ENCODE measurements at regions not wholly inside any gene's neighbourhood (a gene's known extent, or its start where the extent isn't known, plus 50 kb on each side); places are given as distances from the start of the nearest gene placed in this dataset.
"Not testable (repeated sequence)": the region's sequence is repeated elsewhere in the genome, so short reads cannot be mapped to it uniquely, and the experiment has no call there.

- no peak for DNase-seq
- Histone ChIP-seq H3K36me3 (no peaks in the 10 kb centered on the region), H3K27me3 (ENCODE audit: insufficient read depth, low read depth, severe bottlenecking) (no peaks in the 10 kb centered on the region), H3K4me3 (ENCODE audit: low read depth, low read length) (no peak overlapping the region), H3K27ac (no peak overlapping the region), H3K9me3 (ENCODE audit: severe bottlenecking) (no peaks in the 10 kb centered on the region)
- TF ChIP-seq, protein P1, sequence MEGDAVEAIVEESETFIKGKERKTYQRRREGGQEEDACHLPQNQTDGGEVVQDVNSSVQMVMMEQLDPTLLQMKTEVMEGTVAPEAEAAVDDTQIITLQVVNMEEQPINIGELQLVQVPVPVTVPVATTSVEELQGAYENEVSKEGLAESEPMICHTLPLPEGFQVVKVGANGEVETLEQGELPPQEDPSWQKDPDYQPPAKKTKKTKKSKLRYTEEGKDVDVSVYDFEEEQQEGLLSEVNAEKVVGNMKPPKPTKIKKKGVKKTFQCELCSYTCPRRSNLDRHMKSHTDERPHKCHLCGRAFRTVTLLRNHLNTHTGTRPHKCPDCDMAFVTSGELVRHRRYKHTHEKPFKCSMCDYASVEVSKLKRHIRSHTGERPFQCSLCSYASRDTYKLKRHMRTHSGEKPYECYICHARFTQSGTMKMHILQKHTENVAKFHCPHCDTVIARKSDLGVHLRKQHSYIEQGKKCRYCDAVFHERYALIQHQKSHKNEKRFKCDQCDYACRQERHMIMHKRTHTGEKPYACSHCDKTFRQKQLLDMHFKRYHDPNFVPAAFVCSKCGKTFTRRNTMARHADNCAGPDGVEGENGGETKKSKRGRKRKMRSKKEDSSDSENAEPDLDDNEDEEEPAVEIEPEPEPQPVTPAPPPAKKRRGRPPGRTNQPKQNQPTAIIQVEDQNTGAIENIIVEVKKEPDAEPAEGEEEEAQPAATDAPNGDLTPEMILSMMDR (IDR thresholded peaks at IDR 0.05; ENCODE audit: low read depth, low read length): no peak
These were observed 121.9 kb upstream of the NEK6 start for GRCh38 chr9:124135813-124136365.

DNA sequence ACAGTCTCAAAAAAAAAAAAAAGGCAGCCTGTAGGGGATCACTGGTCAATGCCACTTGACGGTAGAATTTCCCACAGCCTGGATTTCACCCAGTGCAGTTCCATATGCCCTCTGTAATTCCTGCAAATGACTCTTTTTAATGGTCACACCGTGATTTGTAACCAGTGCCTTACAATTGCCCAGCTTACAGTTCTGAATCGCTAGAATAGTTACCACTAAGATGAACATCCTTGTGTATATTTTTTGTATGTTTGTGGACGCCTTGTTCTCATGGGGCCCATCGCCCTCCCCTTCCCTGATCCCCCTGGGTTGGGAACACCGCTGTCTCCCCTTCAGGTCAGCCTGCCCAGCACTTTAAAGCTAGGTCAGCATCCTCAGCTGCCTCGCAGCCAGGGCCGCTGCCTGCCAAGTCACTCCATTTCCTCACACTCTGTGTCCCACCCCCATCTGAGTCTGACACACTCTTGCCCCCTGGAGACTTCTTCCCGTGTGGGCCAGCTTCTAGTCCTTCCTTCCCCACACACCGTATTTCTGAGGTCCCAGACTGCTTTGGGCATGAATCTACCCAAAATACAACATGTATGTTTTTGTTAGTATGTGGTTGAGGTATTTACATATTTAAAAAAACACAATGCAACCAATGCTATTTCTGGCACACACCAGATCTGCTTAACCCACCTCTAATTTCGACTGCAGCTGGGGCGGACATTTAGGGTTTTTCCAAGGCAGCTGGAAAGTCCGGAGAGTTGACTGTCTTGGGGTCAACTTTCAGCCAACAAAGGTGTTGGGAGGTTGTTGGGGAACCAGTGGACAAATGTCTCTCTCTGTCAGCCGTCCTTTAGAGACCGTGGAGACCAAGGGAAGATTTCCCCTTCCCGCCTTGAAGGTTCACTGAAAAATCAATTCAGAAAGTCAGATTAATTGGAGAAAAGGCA lies 120.5 kb upstream of the NEK6 start:
- Histone ChIP-seq H3K4me3 (ENCODE audit: low read depth, low read length) (no peak overlapping the region), H3K27ac (no peak overlapping the region), H3K36me3 (no peaks in the 10 kb centered on the region)

GRCh38 chr9:124137944-124138335 lies 119.8 kb upstream of the NEK6 start:
- no peak overlapping the region for H3K4me3 ChIP-seq (ENCODE audit: low read depth, low read length)
- TF ChIP-seq, protein P1 (IDR thresholded peaks at IDR 0.05; ENCODE audit: low read depth, low read length): no peak
- no peaks in the 10 kb centered on the region for H3K9me3 ChIP-seq (ENCODE audit: severe bottlenecking)
- H3K36me3 ChIP-seq: no peaks in the 10 kb centered on the region
- H3K27ac ChIP-seq: no peak overlapping the region
- H3K27me3 ChIP-seq (ENCODE audit: insufficient read depth, low read depth, severe bottlenecking): no peaks in the 10 kb centered on the region
- DNase-seq: no peak

More for the DNA sequence above, 120.5 kb upstream of the NEK6 start:
- Histone ChIP-seq H3K27me3 (ENCODE audit: insufficient read depth, low read depth, severe bottlenecking) (no peaks in the 10 kb centered on the region), H3K9me3 (ENCODE audit: severe bottlenecking) (no peaks in the 10 kb centered on the region)
- TF ChIP-seq, protein P1 (IDR thresholded peaks at IDR 0.05; ENCODE audit: low read depth, low read length): no peak
- DNase-seq: no peak

- H3K4me3 ChIP-seq (ENCODE audit: low read depth, low read length): no peak overlapping the region
- no peak overlapping the region for H3K27ac ChIP-seq
- DNase-seq: no peak
- H3K36me3 ChIP-seq: no peaks in the 10 kb centered on the region
- TF ChIP-seq, protein P1 (IDR thresholded peaks at IDR 0.05; ENCODE audit: low read depth, low read length): no peak
- no peaks in the 10 kb centered on the region for H3K27me3 ChIP-seq (ENCODE audit: insufficient read depth, low read depth, severe bottlenecking)
- no peaks in the 10 kb centered on the region for H3K9me3 ChIP-seq (ENCODE audit: severe bottlenecking)
These were observed 118.7 kb upstream of the NEK6 start for GRCh38 chr9:124139001-124139400.

DNA sequence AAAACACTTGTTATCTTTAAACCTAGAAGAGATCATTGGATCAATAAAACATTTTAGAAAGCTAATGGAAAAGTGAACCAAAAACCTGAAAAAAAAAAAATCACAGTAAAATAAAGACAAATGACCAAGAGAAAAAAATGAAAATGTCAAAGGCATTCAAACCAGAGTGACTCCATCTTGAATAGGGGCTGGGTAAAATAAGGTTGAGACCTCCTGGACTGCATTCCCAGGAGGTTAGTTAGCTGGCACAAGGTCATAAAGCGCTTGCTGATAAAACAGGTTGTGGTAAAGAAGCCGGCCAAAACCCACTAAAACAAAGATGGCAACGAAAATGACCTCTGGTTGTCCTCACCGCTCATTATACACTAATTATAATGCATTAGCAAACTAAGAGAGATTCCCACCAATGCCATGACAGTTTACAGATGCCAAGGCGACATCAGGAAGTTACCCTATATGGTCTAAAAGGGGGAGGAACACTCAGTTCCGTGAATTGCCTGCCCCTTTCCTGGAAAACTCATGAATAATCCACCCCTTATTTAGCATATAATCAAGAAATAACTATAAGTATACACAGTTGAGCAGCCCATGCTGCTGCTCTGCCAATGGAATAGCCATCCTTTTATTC lies 116.7 kb upstream of the NEK6 start:
- Histone ChIP-seq H3K9me3 (ENCODE audit: severe bottlenecking) (no peaks in the 10 kb centered on the region), H3K4me3 (ENCODE audit: low read depth, low read length) (no peak overlapping the region), H3K27me3 (ENCODE audit: insufficient read depth, low read depth, severe bottlenecking) (no peaks in the 10 kb centered on the region), H3K27ac (no peak overlapping the region), H3K36me3 (no peaks in the 10 kb centered on the region)
- no peak for DNase-seq
- TF ChIP-seq, protein P1 (IDR thresholded peaks at IDR 0.05; ENCODE audit: low read depth, low read length): no peak

GRCh38 chr9:124144561-124145123 lies 113.1 kb upstream of the NEK6 start:
- not testable (repeated sequence) for H3K4me3 ChIP-seq (ENCODE audit: low read depth, low read length); H3K27me3 ChIP-seq (ENCODE audit: insufficient read depth, low read depth, severe bottlenecking); DNase-seq; H3K27ac ChIP-seq; H3K36me3 ChIP-seq; H3K9me3 ChIP-seq (ENCODE audit: severe bottlenecking)
